OCI-LY1 (cell line): ENCODE measurements at regions not wholly inside any gene's neighbourhood (a gene's known extent, or its start where the extent isn't known, plus 50 kb on each side); places are given as distances from the start of the nearest gene placed in this dataset.

Experiments
- H2AFZ ChIP-seq: fragments of 200-600 bp; sonication (generic), shearing (Covaris generic); 2 replicates; pipeline ENCODE4 v1.6.0; 2014; ENCODE audit warnings: antibody characterized with exemption, mild to moderate bottlenecking, low read length
- H3F3A ChIP-seq: fragments of 200-600 bp; sonication (generic), shearing (Covaris generic); 2 replicates; pipeline ENCODE4 v1.6.0; 2014; ENCODE audit warnings: mild to moderate bottlenecking, antibody characterized with exemption, low read length, moderate library complexity; ENCODE audit not compliant: insufficient read depth
- H3K27ac ChIP-seq: fragments of 200-600 bp; sonication (generic); 2 replicates; pipeline ENCODE4 v1.5.1; 2014; ENCODE audit warnings: low read length, mixed run types, mild to moderate bottlenecking, low read depth; ENCODE audit not compliant: poor library complexity, severe bottlenecking
- H3K27me3 ChIP-seq: fragments of 200-600 bp; sonication (generic); 2 replicates; pipeline ENCODE4 v1.6.0; 2014; ENCODE audit warnings: antibody characterized with exemption, mild to moderate bottlenecking, low read length, moderate library complexity; ENCODE audit not compliant: insufficient read depth
- H3K36me3 ChIP-seq: fragments of 200-600 bp; sonication (generic); 2 replicates; pipeline ENCODE4 v1.6.1; 2014; ENCODE audit warnings: mild to moderate bottlenecking, antibody characterized with exemption, low read length, moderate library complexity, mixed read lengths; ENCODE audit not compliant: insufficient read depth
- H3K4me1 ChIP-seq: fragments of 200-600 bp; sonication (generic); 2 replicates; pipeline ENCODE4 v1.5.1; 2014; ENCODE audit warnings: mild to moderate bottlenecking, low read length, moderate library complexity; ENCODE audit not compliant: insufficient read depth, severe bottlenecking
- H3K4me2 ChIP-seq: fragments of 200-600 bp; sonication (generic), shearing (Covaris generic); 2 replicates; pipeline ENCODE4 v1.6.1; 2014; ENCODE audit warnings: low read length
- H3K4me3 ChIP-seq: fragments of 200-600 bp; sonication (generic); 2 replicates; pipeline ENCODE4 v1.5.1; 2014; ENCODE audit warnings: low read length, low read depth, mild to moderate bottlenecking, mixed read lengths; ENCODE audit not compliant: poor library complexity, severe bottlenecking
- H3K79me2 ChIP-seq: fragments of 200-600 bp; shearing (Covaris generic); 2 replicates; pipeline ENCODE4 v1.6.1; 2016; ENCODE audit warnings: mixed run types, low read length, mixed read lengths; ENCODE audit not compliant: insufficient read depth
- H3K9ac ChIP-seq: fragments of 200-600 bp; sonication (generic), shearing (Covaris generic); 2 replicates; pipeline ENCODE4 v1.6.1; 2014; ENCODE audit warnings: mild to moderate bottlenecking, low read length, mixed read lengths
- H3K9me2 ChIP-seq: fragments of 200-600 bp; sonication (generic), shearing (Covaris generic); 2 replicates; pipeline ENCODE4 v1.6.1; 2014; ENCODE audit warnings: low read depth, mild to moderate bottlenecking, low read length, mixed read lengths
- H3K9me3 ChIP-seq: fragments of 200-600 bp; shearing (Covaris generic); 2 replicates; pipeline ENCODE4 v1.6.1; 2014; ENCODE audit warnings: low read length, mixed read lengths
- H4K20me1 ChIP-seq: fragments of 200-600 bp; sonication (generic), shearing (Covaris generic); 2 replicates; pipeline ENCODE4 v1.6.0; 2016; ENCODE audit warnings: mild to moderate bottlenecking, low read length; ENCODE audit not compliant: insufficient read depth
- CTCF ChIP-seq: fragments of 200-600 bp; sonication (generic), shearing (Covaris generic); IDR thresholded peaks from 2 replicates; pipeline ENCODE4 v1.5.1; 2017; ENCODE audit warnings: mild to moderate bottlenecking, antibody characterized with exemption, low read length, moderate library complexity, mixed read lengths
- EZH2 ChIP-seq: fragments of 200-600 bp; sonication (generic), shearing (Covaris generic); IDR thresholded peaks from 2 replicates; pipeline ENCODE4 v1.8.0; 2017; ENCODE audit warnings: borderline replicate concordance, mixed run types, mild to moderate bottlenecking, antibody characterized with exemption, low read length, moderate library complexity, mixed read lengths

GRCh38 chr6:119848696-119849095 lies 499.1 kb upstream of the MAN1A1 start:
- no peak overlapping the region for H3K27ac ChIP-seq
- no peak overlapping the region for H3K9ac ChIP-seq
- no peaks in the 10 kb centered on the region for H3K79me2 ChIP-seq
- no peak overlapping the region for H3K4me3 ChIP-seq
- no peaks in the 10 kb centered on the region for H3F3A ChIP-seq
- H3K36me3 ChIP-seq = no peaks in the 10 kb centered on the region
- no peaks in the 10 kb centered on the region for H3K27me3 ChIP-seq
- H3K4me2 ChIP-seq = no peak overlapping the region
- TF ChIP-seq CTCF (no peak), EZH2 (no peak)
- no peaks in the 10 kb centered on the region for H3K4me1 ChIP-seq
- H4K20me1 ChIP-seq = no peaks in the 10 kb centered on the region
- no peaks in the 10 kb centered on the region for H3K9me2 ChIP-seq
- H2AFZ ChIP-seq = no peak overlapping the region
- no peaks in the 10 kb centered on the region for H3K9me3 ChIP-seq

GRCh38 chr6:119845161-119845560 lies 495.6 kb upstream of the MAN1A1 start:
- no peak overlapping the region for H3K27ac ChIP-seq
- no peaks in the 10 kb centered on the region for H3K4me1 ChIP-seq
- no peaks in the 10 kb centered on the region for H4K20me1 ChIP-seq
- no peak overlapping the region for H3K9ac ChIP-seq
- TF ChIP-seq EZH2 (no peak), CTCF (no peak)
- H2AFZ ChIP-seq = no peak overlapping the region
- H3K79me2 ChIP-seq = no peaks in the 10 kb centered on the region
- no peaks in the 10 kb centered on the region for H3K27me3 ChIP-seq
- no peak overlapping the region for H3K4me2 ChIP-seq
- no peak overlapping the region for H3K4me3 ChIP-seq
- no peaks in the 10 kb centered on the region for H3K36me3 ChIP-seq
- no peaks in the 10 kb centered on the region for H3K9me2 ChIP-seq
- no peaks in the 10 kb centered on the region for H3F3A ChIP-seq
- no peaks in the 10 kb centered on the region for H3K9me3 ChIP-seq

DNA sequence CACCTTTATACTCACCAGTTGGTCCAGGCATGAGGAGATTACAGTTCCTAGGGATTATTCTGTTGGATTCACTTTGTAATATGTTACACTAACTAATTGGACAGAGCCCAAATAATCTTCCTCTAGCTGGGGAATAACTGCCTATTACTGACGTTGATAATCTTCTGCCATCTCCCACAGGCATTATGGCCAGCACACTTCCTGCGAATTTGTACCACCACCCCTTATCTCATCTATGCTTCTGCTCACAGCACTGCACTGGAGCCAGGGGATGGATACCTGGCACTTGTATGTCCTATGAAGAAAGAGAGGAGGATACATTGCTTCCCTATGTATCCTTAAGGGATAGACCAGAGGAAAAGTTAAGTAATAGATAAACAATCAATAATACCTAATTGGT lies 494.8 kb upstream of the MAN1A1 start:
- Histone ChIP-seq H3F3A (no peaks in the 10 kb centered on the region), H3K36me3 (no peaks in the 10 kb centered on the region), H3K4me1 (no peaks in the 10 kb centered on the region), H3K9ac (no peak overlapping the region), H3K27me3 (no peaks in the 10 kb centered on the region), H4K20me1 (no peaks in the 10 kb centered on the region), H3K9me2 (no peaks in the 10 kb centered on the region), H2AFZ (no peak overlapping the region), H3K4me2 (no peak overlapping the region), H3K79me2 (no peaks in the 10 kb centered on the region), H3K9me3 (no peaks in the 10 kb centered on the region), H3K27ac (no peak overlapping the region), H3K4me3 (no peak overlapping the region)
- TF ChIP-seq CTCF (no peak), EZH2 (no peak)
